Testis (tissue), 2 donors: ENCODE measurements at regions not wholly inside any gene's neighbourhood (a gene's known extent, or its start where the extent isn't known, plus 50 kb on each side); places are given as distances from the start of the nearest gene placed in this dataset.

ENCODE experiments used
- DNase-seq: peaks from one replicate; pipeline ENCODE4 v3.0.0-alpha.2; 2019
- H3K27ac ChIP-seq, 2 donors: fragments of 200-600 bp; sonication (generic); one replicate each; pipeline ENCODE4 v1.5.1; 2019
- H3K27me3 ChIP-seq: fragments of 200-600 bp; sonication (generic); one replicate; pipeline ENCODE4 v1.5.1; 2019
- H3K36me3 ChIP-seq: fragments of 200-600 bp; sonication (generic); one replicate; pipeline ENCODE4 v1.5.1; 2017; ENCODE audit warnings: low read depth; ENCODE audit errors: missing control alignments
- H3K4me1 ChIP-seq: fragments of 200-600 bp; sonication (generic); one replicate; pipeline ENCODE4 v1.5.1; 2019
- H3K4me3 ChIP-seq, 2 donors: fragments of 200-600 bp; sonication (generic); one replicate each; pipeline ENCODE4 v1.5.1; 2017 to 2019
- H3K9me3 ChIP-seq: fragments of 200-600 bp; sonication (generic); one replicate; pipeline ENCODE4 v1.5.1; 2017
- POLR2A ChIP-seq: fragments of 450-650 bp; IDR thresholded peaks from one replicate; pipeline ENCODE4 v1.6.1; 2017; ENCODE audit warnings: antibody characterized with exemption, mild to moderate bottlenecking, moderate library complexity
- WGBS, 2 donors: methylation state at CpG; one replicate each; pipeline ENCODE4 v1.1.5; 2018; 5-methylcytosine and 5-hydroxymethylcytosine counted together
- intact Hi-C: fragments of 100-400 bp; cut with DNase I; formaldehyde crosslinking; loops from one replicate; pipeline ENCODE4 v1.15.1; 2023; ENCODE audit warnings: low total_unique reads
- TF ChIP-seq, protein P1 (sequence below), 3 experiments: fragments of 450-650 bp in 2 of 3; fragments of 200-600 bp in 1 of 3; sonication (generic) in 1 of 3; IDR thresholded peaks; one replicate each; pipeline ENCODE4 v1.5.1; 2016 to 2019; ENCODE audit warnings: antibody characterized with exemption in 3 of 3, mild to moderate bottlenecking in 2 of 3, moderate library complexity in 1 of 3

GRCh38 chr6:44529146-44529905 lies 141.8 kb downstream of the CDC5L start:
- intact Hi-C loops: no loop called here
- TF ChIP-seq POLR2A: no peak
- TF ChIP-seq, protein P1, sequence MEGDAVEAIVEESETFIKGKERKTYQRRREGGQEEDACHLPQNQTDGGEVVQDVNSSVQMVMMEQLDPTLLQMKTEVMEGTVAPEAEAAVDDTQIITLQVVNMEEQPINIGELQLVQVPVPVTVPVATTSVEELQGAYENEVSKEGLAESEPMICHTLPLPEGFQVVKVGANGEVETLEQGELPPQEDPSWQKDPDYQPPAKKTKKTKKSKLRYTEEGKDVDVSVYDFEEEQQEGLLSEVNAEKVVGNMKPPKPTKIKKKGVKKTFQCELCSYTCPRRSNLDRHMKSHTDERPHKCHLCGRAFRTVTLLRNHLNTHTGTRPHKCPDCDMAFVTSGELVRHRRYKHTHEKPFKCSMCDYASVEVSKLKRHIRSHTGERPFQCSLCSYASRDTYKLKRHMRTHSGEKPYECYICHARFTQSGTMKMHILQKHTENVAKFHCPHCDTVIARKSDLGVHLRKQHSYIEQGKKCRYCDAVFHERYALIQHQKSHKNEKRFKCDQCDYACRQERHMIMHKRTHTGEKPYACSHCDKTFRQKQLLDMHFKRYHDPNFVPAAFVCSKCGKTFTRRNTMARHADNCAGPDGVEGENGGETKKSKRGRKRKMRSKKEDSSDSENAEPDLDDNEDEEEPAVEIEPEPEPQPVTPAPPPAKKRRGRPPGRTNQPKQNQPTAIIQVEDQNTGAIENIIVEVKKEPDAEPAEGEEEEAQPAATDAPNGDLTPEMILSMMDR (IDR thresholded peaks at IDR 0.05): no peak
- Histone ChIP-seq H3K36me3 (no peaks in the 10 kb centered on the region), H3K4me1 (peaks cover 6% of the 10 kb centered on the region), H3K4me3 (no peak overlapping the region), H3K9me3 (no peaks in the 10 kb centered on the region), H3K27me3 (no peaks in the 10 kb centered on the region), H3K27ac (no peak overlapping the region)
- DNase-seq: no peak
- WGBS, 2 donors: 75 to 77% methylated on average over 11 of the region's 11 CpGs

DNA sequence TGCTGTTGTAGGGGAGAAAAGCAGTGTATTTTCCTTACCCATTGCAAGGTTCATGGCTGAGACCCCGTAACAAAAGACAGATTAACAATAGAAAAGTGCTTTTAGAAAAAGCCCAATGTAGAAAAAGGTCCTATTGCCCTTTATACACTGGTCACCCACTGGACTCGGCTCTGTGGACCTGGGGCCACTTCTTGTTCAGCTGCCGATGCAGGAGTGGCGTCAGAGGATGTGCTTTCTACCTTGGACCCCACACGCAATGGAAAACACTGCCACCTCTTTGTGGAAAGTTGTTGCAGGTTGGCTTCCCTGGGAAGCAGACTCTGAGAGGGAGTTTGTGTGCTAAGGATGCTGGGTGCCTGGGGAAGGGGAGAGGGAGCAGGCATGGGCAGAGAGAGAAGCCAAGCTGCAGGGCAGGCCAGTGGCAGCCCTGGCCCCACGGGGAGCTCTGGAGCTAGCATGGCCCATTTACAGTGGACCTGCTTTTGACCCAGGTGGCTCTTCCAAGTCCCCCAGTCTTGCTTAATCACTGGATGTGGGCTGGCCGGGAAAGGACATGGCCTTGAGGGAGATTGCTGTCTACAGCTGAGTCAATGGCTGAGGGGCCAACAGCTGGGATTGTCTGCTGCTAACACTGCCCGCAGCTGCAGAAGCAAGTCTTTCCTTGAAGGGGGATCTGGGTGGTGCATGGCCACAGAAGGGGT lies 142.9 kb downstream of the CDC5L start:
- Histone ChIP-seq H3K4me3 (no peak overlapping the region), H3K4me1 (peaks cover 6% of the 10 kb centered on the region), H3K27me3 (no peaks in the 10 kb centered on the region), H3K36me3 (no peaks in the 10 kb centered on the region), H3K9me3 (no peaks in the 10 kb centered on the region), H3K27ac (no peak overlapping the region)
- 67 to 81% methylated on average over 6 to 8 of the region's 8 CpGs for WGBS, 2 donors
- no peak for TF ChIP-seq POLR2A
- TF ChIP-seq, protein P1 (IDR thresholded peaks at IDR 0.05): no peak
- peak; percentile 20 for DNase-seq
- intact Hi-C loops: no loop called here

DNA sequence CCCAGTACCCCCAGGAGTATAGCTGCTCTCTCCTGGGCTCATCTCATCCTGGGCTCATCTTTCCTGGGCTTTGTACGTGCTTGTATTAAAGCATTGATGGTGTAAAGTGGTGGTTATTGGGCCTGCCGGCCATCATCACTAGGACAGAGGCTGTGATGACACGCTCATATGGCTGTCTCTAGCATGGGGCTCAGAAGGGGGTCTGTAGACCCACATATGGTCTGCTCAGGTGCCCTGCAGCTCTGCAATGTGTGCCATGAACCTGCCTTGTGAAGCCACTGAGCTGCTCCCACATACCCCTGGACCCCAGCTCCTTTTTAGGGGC lies 143.4 kb downstream of the CDC5L start:
- WGBS, 2 donors: 97 to 100% methylated on average over 1 to 3 of the region's 3 CpGs
- TF ChIP-seq, protein P1 (IDR thresholded peaks at IDR 0.05): no peak
- TF ChIP-seq POLR2A: no peak
- H3K4me3 ChIP-seq: no peak overlapping the region
- no peaks in the 10 kb centered on the region for H3K27me3 ChIP-seq
- H3K27ac ChIP-seq: no peak overlapping the region
- H3K36me3 ChIP-seq: no peaks in the 10 kb centered on the region
- intact Hi-C loops: no loop called here
- no peaks in the 10 kb centered on the region for H3K9me3 ChIP-seq
- H3K4me1 ChIP-seq: peaks cover 6% of the 10 kb centered on the region
- DNase-seq: no peak

DNA sequence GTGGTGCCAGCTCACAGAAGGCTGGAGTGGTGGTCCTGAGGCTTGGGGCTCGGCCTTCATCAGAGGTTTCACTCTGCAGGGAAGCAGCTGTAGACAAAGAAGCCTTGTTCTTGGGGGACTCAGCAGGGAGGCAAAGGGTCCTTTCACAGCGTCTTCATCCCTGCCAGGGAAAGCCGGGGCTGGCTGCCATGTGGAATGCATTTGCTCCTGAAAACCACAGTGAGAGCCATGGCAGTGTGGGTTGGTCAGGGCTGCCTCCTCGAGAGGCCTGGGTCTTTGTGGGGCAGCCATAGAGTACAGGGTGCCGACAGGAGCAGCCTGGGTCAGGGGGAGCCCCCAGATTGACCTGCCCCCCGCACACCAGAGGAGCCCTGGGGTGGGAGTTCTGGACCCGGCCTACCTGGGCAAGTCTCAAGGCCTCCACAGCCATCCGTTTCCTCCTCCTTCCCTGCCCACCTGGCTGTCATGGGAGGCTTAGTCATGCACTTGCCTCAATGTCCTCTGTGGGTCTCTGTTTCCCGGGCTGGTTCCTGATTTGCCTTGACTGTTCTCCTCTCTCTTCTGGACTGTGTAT lies 144.0 kb downstream of the CDC5L start:
- WGBS, 2 donors: 82 to 83% methylated on average over 5 to 9 of the region's 9 CpGs
- TF ChIP-seq, protein P1 (IDR thresholded peaks at IDR 0.05): no peak
- TF ChIP-seq POLR2A: no peak

More for the DNA sequence above, 144.0 kb downstream of the CDC5L start:
- no peak for DNase-seq
- Histone ChIP-seq H3K27me3 (no peaks in the 10 kb centered on the region), H3K36me3 (no peaks in the 10 kb centered on the region), H3K9me3 (no peaks in the 10 kb centered on the region), H3K27ac (no peak overlapping the region), H3K4me1 (peaks cover 6% of the 10 kb centered on the region), H3K4me3 (no peak overlapping the region)
- intact Hi-C loops: no loop called here
